ENCODE measurements at regions not wholly inside any gene's neighbourhood (a gene's known extent, or its start where the extent isn't known, plus 50 kb on each side); places are given as distances from the start of the nearest gene placed in this dataset.

DNA sequence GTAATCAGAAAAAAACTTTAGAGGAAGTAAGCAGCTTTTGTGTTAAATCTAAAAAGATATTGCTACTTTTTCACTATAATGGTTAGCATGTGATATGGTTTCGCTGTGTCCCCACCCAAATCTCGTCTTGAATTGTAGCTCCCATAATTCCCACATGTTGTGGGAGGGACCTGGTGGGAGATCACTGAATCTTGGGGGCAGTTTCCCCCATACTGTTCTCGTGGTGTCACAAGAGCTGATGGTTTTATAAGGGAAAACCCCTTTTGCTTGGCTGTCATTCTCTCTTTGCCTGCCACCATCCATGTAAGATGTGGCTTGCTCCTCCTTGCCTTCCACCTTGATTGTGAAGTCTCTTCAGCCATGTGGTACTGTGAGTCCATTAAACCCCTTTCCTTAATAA is 117.1 kb downstream of the KCNJ2 start:
- no peak for DNase-seq

- peak; percentile 67 for DNase-seq
Observed at GRCh38 chr17:70288540-70289290, 119.4 kb downstream of the KCNJ2 start.

- DNase-seq = no peak
Observed at GRCh38 chr17:70290770-70291169, 121.4 kb downstream of the KCNJ2 start.

DNA sequence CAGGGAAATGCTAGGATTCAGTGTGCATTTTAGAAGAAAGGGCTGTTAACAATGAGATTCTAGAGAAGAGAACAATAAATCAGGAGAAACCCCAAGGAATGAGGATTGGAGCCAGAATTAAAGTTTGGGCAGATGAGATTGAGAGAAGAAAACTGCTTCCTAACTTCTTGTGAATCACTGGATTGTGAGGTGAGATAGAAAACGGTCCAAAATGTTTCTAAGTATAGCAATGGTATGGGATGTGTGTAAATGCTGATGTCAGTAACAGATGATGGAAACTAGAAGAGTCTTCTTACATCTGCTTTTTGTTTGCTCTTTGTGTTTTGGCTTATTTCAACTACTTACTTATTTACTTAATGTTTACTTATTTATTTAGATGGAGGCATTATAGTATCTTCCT is 123.0 kb downstream of the KCNJ2 start:
- DNase-seq = no peak

GRCh38 chr17:70293564-70294310 is 124.4 kb downstream of the KCNJ2 start:
- DNase-seq = peak; percentile 64

DNA sequence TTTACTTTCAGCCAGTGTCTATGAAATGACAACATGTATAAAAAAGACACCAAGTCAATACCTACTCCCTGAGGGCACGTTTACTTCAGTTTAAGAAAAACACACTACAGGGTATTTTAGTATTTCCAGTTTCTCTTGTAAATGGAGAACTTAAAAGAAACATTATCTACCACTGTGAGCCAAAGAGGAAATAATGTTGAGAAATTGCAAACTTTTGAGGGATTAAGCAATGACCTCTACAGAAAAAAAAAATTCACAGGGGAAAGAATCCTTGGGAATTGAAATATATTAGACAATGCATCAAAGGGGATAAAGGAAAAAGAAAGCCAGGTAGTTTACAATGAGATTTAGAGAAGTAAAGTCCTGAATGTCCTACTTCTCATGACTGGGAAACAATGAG is 126.0 kb downstream of the KCNJ2 start:
- DNase-seq = peak; percentile 51

DNA sequence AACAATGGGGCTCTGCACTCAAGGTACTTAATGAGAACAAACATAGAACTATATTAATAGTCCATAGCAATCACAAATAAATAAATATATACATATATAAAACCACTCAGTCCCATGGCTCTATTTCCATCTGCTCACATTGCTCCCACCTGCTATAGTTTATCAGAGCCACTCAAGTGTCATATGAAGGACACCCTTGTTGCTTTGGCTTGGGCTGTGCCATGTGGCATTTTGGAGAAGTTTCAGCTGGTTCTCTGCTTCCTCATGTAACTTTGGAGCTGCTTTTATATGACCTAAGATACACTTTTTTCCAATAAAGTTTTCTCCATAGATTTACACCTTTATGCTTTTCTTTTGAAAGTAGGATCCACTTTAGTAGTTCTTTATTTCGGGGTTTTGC is 126.4 kb downstream of the KCNJ2 start:
- DNase-seq = peak; percentile 35

DNA sequence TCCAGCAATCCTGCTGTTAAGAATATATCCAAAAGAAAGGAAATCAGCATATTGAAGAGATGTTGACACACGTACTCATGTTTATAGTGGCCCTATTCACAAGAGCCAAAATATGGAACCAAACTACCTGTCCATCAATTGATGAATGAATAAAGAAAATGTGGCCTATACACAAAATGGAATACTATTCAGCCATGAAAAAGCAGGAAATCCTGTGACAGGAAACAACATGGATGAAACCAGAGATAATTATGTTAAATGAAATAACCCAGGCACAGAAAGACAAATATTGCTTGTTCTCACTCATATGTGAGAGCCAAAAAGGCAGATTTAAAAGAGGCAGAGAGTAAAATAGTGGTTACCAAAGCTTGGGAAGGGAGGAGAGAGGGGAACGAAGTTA is 127.1 kb downstream of the KCNJ2 start:
- DNase-seq = no peak

DNA sequence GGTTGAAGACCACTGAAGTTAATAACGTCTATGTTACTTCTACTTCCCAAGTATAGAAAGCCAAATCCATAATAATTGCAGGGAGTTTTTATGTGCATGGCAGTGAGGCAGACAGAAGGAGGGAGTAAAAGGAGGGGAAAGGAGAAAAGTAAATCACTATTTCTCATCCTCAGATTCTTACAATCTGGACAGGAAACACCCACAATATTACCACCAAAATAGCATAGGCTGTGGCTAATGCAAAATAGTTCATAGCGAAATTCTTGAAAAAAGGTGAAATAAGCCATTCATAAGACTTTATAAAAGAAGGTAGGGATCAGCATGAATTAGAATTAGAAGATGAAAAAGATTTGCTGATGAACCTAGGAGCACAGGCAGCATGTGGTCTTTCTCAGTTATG is 128.1 kb downstream of the KCNJ2 start:
- no peak for DNase-seq

DNA sequence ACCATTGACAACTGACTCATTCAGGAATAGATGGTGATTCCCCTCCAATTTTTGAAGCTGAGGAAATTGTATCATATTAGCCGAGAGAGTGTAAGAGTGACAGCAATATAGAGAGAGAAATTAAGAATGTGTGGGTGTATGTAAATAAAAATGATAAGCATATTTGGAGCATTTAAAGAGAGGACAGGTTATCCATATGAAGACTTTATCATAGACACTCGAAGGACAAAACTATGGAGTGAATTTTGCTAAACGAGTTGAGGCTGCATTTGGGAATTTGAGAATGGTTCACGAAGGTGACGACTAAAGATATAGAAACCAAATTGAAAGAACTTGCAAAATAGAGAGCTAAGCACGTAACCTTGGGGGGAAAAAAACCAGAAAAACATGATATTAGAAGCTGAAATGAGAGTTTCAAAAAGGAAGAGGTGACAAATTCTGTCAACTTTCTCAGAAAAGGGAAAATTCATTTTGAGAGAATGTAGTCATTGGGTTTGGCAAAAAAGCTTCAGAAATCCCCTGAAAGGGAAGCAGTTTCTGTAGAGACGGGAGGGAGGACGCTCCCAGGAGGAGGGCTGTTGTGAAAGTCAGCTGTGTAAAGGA is 129.7 kb downstream of the KCNJ2 start:
- DNase-seq = no peak

GRCh38 chr17:70307430-70308225 is 138.3 kb downstream of the KCNJ2 start:
- no peak for DNase-seq

- DNase-seq = no peak
Observed at GRCh38 chr17:70308618-70309017, 139.3 kb downstream of the KCNJ2 start.

DNA sequence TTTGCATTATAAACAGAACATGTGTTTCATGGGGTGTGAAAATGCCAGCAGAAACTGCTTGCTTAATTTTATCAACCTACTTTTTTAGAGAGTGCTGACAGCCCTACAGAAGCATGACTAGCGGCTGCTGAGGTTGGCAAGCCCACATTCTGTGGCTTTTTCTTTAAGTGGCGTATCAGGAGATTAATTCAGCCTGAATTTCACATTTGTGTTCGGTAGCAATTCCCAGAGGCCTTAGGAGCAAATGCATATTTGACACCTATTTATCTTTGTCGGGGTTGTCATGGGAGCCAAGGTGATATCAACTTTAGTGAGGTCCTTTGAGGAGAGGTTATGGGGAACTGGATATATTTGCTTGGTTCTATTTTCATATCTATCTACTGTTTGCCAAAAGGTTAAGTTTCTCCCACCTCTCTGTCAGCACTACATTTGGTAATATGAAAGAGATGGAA is 140.9 kb downstream of the KCNJ2 start:
- DNase-seq = no peak

GRCh38 chr17:70313086-70313852 is 143.9 kb downstream of the KCNJ2 start:
- DNase-seq = no peak

DNA sequence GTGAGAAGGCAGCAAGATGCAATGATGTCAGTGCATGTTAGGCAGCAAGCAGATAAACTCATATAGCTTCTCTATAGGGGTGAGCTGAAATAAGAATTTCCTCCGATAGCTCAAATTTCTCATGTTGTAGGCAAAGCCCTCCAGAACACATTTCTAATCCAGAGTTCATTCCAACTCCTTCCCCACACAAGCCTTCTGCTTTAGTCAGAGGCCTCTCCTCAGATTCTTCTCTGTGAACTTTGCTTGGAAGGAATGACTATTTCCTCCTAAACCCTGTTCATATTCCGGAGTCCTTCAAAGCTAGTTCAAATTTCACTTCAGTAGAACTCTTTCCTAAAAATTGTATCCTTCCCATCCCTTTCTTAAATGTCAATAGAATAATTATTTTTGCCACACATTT is 144.8 kb downstream of the KCNJ2 start:
- no peak for DNase-seq

- peak; percentile 63 for DNase-seq
Observed at GRCh38 chr17:70314506-70314905, 145.2 kb downstream of the KCNJ2 start.

- no peak for DNase-seq
Observed at GRCh38 chr17:70317421-70317820, 148.1 kb downstream of the KCNJ2 start.

DNA sequence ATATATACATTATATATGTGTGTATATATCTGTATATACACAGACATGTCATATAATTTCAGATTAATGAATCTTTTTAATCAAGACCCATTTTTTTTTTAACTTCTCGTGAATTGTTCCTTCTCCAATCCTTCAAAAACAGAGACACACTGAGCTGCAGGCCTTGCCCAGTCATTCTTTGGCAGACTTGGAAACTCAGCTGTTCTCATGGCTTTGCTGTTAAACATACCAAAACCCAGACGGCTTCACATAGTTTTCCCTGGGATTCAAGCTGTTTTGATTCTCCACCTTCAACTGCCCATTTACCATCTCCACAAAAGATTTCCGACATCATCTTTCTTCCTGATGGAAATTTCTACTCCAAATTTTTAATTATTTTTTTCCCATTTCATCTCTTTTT is 148.7 kb downstream of the KCNJ2 start:
- no peak for DNase-seq

GRCh38 chr17:70319516-70319915 is 150.2 kb downstream of the KCNJ2 start:
- DNase-seq = no peak

GRCh38 chr17:70320673-70321345 is 151.5 kb downstream of the KCNJ2 start:
- no peak for DNase-seq

GRCh38 chr17:70321352-70321751 is 152.0 kb downstream of the KCNJ2 start:
- DNase-seq = no peak

DNA sequence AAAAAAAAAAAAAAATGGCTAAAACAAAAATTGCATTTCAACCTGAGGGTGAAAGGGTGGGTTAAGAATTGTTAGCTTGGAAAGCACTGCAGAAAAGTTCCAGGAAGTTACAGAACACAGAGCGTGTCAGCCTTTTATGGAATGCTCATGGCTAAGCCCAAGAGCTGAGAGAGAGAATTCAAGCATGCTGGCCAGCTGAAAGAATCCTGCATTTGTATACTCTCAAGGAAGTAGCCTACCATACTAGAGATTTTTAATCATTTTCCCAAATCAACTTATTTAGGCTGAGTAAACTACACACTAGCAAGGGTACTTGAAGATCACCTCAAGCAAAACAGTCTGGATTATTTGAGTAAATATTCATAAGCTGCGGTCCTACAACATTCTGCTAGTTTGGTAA is 153.9 kb downstream of the KCNJ2 start:
- no peak for DNase-seq

All from hematopoietic multipotent progenitor cell treated with erythropoietin and hydrocortisone succinate and interleukin-3 and kit ligand, for 4 days (in vitro differentiated cells).